Activated naive CD8-positive, alpha-beta T cell treated with anti-CD3 and anti-CD28 coated beads for 36 hours (primary cell): ENCODE measurements at regions not wholly inside any gene's neighbourhood (a gene's known extent, or its start where the extent isn't known, plus 50 kb on each side); places are given as distances from the start of the nearest gene placed in this dataset.
"Not testable (repeated sequence)": the region's sequence is repeated elsewhere in the genome, so short reads cannot be mapped to it uniquely, and the experiment has no call there.

Experiments used
- DNase-seq: peaks from one replicate; pipeline ENCODE4 v3.0.0; 2021
- H3K27ac Mint-ChIP-seq: one replicate; pipeline ENCODE4 v1.8.0; 2022; ENCODE audit warnings: mild to moderate bottlenecking, moderate library complexity, mixed read lengths
- H3K27me3 Mint-ChIP-seq: one replicate; pipeline ENCODE4 v1.8.0; 2022; ENCODE audit warnings: mild to moderate bottlenecking, mixed read lengths
- H3K36me3 Mint-ChIP-seq: one replicate; pipeline ENCODE4 v1.8.0; 2021; ENCODE audit warnings: mild to moderate bottlenecking, mixed read lengths
- H3K4me1 Mint-ChIP-seq: one replicate; pipeline ENCODE4 v1.8.0; 2021; ENCODE audit warnings: mixed read lengths
- H3K4me3 Mint-ChIP-seq: one replicate; pipeline ENCODE4 v1.8.0; 2022; ENCODE audit warnings: mild to moderate bottlenecking, moderate library complexity, mixed read lengths
- H3K9me3 Mint-ChIP-seq: one replicate; pipeline ENCODE4 v1.8.0; 2022; ENCODE audit warnings: mixed read lengths

DNA sequence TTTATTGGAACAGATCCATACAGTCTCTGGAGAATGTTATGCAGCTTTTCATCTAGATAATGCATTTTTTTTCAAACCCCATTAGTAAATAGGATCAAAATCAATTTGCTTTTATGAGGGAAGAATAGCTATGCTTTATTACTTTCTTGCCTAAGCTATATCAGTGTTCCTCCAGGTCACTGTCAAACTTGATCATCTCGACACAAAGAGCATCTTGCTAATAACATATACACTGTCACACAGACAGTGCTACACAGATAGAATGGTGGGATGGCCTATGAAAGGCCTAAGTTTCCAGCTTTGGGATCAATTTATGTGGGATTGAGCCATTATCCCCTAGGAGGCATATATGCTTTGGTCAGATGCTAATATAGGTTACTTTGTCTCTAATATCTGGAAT, 862.9 kb upstream of the SPRY2 start:
- Mint-ChIP-seq H3K9me3 (peaks cover 4% of the 10 kb centered on the region), H3K4me1 (no peaks in the 10 kb centered on the region), H3K27ac (no peak overlapping the region), H3K4me3 (no peak overlapping the region), H3K27me3 (no peaks in the 10 kb centered on the region), H3K36me3 (no peaks in the 10 kb centered on the region)
- no peak for DNase-seq

DNA sequence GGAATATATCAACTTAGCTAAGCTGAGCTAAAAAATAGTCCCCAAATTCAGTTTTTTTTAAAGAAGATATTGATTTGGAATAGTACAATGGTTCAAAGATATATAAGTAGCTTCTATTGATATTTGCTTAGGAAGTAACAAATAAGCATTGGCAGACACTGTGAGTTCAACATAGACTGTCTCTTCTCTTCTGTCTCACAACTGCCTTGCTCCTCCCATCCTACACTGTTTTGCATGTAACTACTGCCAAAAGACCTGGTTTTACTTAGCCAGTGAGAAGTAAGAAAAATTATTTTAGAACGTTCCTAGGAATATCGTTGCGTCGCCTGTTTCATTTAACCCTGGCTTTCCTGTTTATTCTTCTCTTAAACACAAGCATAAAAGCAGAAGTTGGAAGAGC, 859.0 kb upstream of the SPRY2 start:
- Mint-ChIP-seq H3K36me3 (no peaks in the 10 kb centered on the region), H3K4me3 (no peak overlapping the region), H3K27ac (no peak overlapping the region), H3K9me3 (peaks cover 3% of the 10 kb centered on the region), H3K4me1 (no peaks in the 10 kb centered on the region), H3K27me3 (no peaks in the 10 kb centered on the region)
- no peak for DNase-seq

- Mint-ChIP-seq H3K36me3 (no peaks in the 10 kb centered on the region), H3K4me3 (no peak overlapping the region), H3K27me3 (no peaks in the 10 kb centered on the region), H3K9me3 (peaks cover 6% of the 10 kb centered on the region), H3K27ac (no peak overlapping the region), H3K4me1 (no peaks in the 10 kb centered on the region)
- DNase-seq = no peak
Observed at GRCh38 chr13:81197966-81198365, 857.0 kb upstream of the SPRY2 start.

DNA sequence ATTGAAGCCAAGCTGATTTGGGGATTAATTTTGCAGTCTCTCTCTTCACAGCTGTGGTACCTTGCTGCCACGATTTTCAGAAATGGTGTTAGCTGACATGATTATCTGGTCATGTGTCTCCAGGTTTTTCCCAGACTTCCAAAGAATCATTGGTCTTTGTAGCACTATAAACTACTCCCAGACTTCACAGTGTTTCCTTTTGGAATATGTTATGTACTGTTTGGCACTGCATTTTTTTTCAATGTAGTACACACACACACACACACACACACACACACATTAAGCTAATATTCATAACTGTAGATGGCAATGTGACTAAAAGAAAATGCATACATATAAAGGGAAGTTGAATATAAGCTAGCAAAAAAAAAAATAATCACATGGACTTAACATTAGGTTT, 856.6 kb upstream of the SPRY2 start:
- Mint-ChIP-seq H3K4me1 (no peaks in the 10 kb centered on the region), H3K27ac (no peak overlapping the region), H3K36me3 (no peaks in the 10 kb centered on the region), H3K4me3 (no peak overlapping the region), H3K9me3 (peaks cover 6% of the 10 kb centered on the region), H3K27me3 (no peaks in the 10 kb centered on the region)
- DNase-seq = no peak

- Mint-ChIP-seq H3K4me1 (no peaks in the 10 kb centered on the region), H3K27ac (no peak overlapping the region), H3K9me3 (peaks cover 7% of the 10 kb centered on the region), H3K36me3 (no peaks in the 10 kb centered on the region), H3K27me3 (no peaks in the 10 kb centered on the region), H3K4me3 (no peak overlapping the region)
- no peak for DNase-seq
Observed at GRCh38 chr13:81194362-81194761, 853.4 kb upstream of the SPRY2 start.

DNA sequence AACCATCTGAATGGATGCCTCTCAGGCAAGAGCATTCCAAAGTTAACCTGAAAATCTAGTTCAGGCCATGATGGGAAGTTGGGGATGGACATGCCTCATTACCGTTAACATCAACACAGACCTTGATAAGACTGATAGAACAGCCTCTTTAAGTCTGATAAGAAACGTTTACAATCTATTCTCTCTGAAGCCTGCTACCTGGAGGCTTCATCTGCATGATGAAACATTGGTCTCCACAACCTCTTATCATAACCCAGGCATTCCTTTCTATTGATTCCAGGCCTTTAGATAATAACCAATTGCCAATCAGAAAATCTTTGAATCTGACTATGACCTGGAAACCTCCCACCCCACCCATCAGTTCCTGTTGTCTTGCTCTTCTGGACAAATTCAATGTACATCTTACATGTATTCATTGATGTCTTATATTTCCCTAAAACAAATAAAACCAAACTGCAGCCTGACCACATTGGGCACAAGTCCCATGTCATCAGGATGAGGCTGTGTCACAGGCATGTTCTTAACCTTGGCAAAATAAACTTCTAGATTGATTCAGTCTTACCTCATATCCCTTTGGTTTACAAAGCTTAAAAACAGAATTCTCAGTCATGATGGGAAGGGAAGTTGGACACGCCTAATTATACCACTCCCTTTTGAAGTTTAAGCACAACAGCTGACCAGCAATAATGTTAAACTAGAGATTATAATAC, 843.8 kb upstream of the SPRY2 start:
- no peak overlapping the region for H3K27ac Mint-ChIP-seq
- no peaks in the 10 kb centered on the region for H3K27me3 Mint-ChIP-seq
- no peak for DNase-seq
- H3K36me3 Mint-ChIP-seq = no peaks in the 10 kb centered on the region
- no peaks in the 10 kb centered on the region for H3K9me3 Mint-ChIP-seq
- H3K4me3 Mint-ChIP-seq = no peak overlapping the region
- no peaks in the 10 kb centered on the region for H3K4me1 Mint-ChIP-seq

GRCh38 chr13:81172603-81173002, 831.7 kb upstream of the SPRY2 start:
- H3K4me3 Mint-ChIP-seq = no peak overlapping the region
- H3K36me3 Mint-ChIP-seq = no peaks in the 10 kb centered on the region
- H3K4me1 Mint-ChIP-seq = no peaks in the 10 kb centered on the region
- H3K27ac Mint-ChIP-seq = no peak overlapping the region
- H3K27me3 Mint-ChIP-seq = no peaks in the 10 kb centered on the region
- H3K9me3 Mint-ChIP-seq = no peaks in the 10 kb centered on the region
- no peak for DNase-seq

DNA sequence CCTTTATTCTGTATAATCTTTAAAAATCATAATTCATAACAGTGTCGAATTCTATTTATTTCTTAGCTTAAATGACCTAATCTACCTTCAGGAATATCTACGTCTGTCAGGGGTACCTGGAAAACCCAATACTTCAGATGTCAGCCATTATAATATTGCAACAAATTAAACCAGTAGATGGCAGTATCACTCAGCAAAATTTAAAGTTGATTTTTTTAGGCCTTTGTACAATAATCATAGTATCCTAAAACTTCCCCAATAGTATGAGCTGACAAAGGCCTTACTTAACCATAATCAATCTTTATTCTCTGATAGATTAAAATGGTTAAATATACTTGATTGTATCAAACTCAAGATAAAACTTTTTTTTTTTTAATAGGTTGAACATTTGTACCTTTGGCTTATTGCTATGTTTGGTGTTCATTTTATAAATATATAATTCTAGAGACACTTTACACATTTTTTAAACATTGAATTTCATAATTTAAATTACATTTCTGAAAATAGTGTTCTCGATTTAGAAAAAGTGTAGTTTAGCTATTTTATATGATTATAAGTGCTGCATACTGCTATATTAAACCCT, 830.2 kb upstream of the SPRY2 start:
- H3K27ac Mint-ChIP-seq = no peak overlapping the region
- H3K9me3 Mint-ChIP-seq = peaks cover 4% of the 10 kb centered on the region
- no peak for DNase-seq
- no peaks in the 10 kb centered on the region for H3K36me3 Mint-ChIP-seq
- H3K27me3 Mint-ChIP-seq = no peaks in the 10 kb centered on the region
- no peak overlapping the region for H3K4me3 Mint-ChIP-seq
- no peaks in the 10 kb centered on the region for H3K4me1 Mint-ChIP-seq

GRCh38 chr13:81163823-81164222, 822.9 kb upstream of the SPRY2 start:
- H3K4me1 Mint-ChIP-seq, H3K4me3 Mint-ChIP-seq, H3K27ac Mint-ChIP-seq, H3K27me3 Mint-ChIP-seq, H3K9me3 Mint-ChIP-seq, H3K36me3 Mint-ChIP-seq, DNase-seq: not testable (repeated sequence)

GRCh38 chr13:81153478-81153877, 812.6 kb upstream of the SPRY2 start:
- no peaks in the 10 kb centered on the region for H3K4me1 Mint-ChIP-seq
- H3K4me3 Mint-ChIP-seq = no peak overlapping the region
- peaks cover 3% of the 10 kb centered on the region for H3K9me3 Mint-ChIP-seq
- no peak overlapping the region for H3K27ac Mint-ChIP-seq
- no peaks in the 10 kb centered on the region for H3K36me3 Mint-ChIP-seq
- no peak for DNase-seq
- no peaks in the 10 kb centered on the region for H3K27me3 Mint-ChIP-seq

DNA sequence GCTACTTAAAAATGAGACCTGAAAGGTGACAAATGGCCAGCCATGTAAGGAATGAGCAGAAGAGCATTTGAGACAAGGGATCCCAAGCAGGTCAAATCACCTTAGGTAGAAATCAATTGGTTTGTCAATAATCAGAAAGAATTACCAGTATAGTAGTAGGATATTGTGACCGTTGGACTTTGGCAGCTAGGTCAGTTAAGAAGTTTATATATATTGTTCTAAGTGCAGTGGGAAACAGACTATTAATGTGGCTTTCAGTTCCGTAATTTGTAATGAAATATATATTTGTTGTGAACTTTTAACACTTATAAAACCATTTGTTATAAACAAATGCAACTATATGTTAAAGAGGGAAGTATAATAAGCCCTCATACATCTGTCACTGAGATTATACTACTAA, 807.9 kb upstream of the SPRY2 start:
- Mint-ChIP-seq H3K27ac (no peak overlapping the region), H3K4me3 (no peak overlapping the region), H3K4me1 (no peaks in the 10 kb centered on the region), H3K27me3 (no peaks in the 10 kb centered on the region), H3K9me3 (peaks cover 12% of the 10 kb centered on the region), H3K36me3 (no peaks in the 10 kb centered on the region)
- no peak for DNase-seq

GRCh38 chr13:81146576-81146975, 805.6 kb upstream of the SPRY2 start:
- H3K9me3 Mint-ChIP-seq = peaks cover 12% of the 10 kb centered on the region
- H3K4me3 Mint-ChIP-seq, H3K36me3 Mint-ChIP-seq, H3K27me3 Mint-ChIP-seq, H3K4me1 Mint-ChIP-seq, H3K27ac Mint-ChIP-seq, DNase-seq: not testable (repeated sequence)

- Mint-ChIP-seq H3K36me3 (no peaks in the 10 kb centered on the region), H3K4me1 (no peaks in the 10 kb centered on the region), H3K27ac (no peak overlapping the region), H3K4me3 (no peak overlapping the region), H3K9me3 (peaks cover 8% of the 10 kb centered on the region), H3K27me3 (no peaks in the 10 kb centered on the region)
- DNase-seq = no peak
Observed at GRCh38 chr13:81142306-81142999, 801.5 kb upstream of the SPRY2 start.

- Mint-ChIP-seq H3K9me3 (peaks cover 2% of the 10 kb centered on the region), H3K4me3 (no peak overlapping the region), H3K36me3 (no peaks in the 10 kb centered on the region), H3K27me3 (no peaks in the 10 kb centered on the region), H3K4me1 (no peaks in the 10 kb centered on the region), H3K27ac (no peak overlapping the region)
- no peak for DNase-seq
Observed at GRCh38 chr13:81140675-81141074, 799.7 kb upstream of the SPRY2 start.

DNA sequence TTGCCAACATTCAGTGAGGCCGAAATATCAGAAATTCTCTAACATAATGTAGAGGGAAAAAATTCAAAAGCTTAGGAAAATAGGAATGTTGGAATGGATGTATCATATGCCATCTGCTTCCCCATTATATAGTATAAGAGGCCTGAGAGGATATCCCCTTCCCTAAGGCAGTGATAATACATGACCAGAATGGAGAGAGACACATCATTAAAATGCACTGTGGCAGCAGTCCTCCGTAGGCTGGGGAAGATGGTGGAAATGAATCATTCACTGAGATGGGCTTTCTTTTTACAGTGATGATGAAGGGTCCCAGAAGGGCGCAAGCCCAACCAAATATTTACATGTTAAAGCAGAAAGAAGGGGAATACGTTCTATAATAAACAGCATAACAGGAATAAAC, 799.1 kb upstream of the SPRY2 start:
- H3K27ac Mint-ChIP-seq = no peak overlapping the region
- H3K27me3 Mint-ChIP-seq = no peaks in the 10 kb centered on the region
- no peak for DNase-seq
- no peaks in the 10 kb centered on the region for H3K36me3 Mint-ChIP-seq
- no peaks in the 10 kb centered on the region for H3K4me1 Mint-ChIP-seq
- no peaks in the 10 kb centered on the region for H3K9me3 Mint-ChIP-seq
- no peak overlapping the region for H3K4me3 Mint-ChIP-seq
